ENCODE measurements at regions not wholly inside any gene's neighbourhood (a gene's known extent, or its start where the extent isn't known, plus 50 kb on each side); places are given as distances from the start of the nearest gene placed in this dataset.

DNA sequence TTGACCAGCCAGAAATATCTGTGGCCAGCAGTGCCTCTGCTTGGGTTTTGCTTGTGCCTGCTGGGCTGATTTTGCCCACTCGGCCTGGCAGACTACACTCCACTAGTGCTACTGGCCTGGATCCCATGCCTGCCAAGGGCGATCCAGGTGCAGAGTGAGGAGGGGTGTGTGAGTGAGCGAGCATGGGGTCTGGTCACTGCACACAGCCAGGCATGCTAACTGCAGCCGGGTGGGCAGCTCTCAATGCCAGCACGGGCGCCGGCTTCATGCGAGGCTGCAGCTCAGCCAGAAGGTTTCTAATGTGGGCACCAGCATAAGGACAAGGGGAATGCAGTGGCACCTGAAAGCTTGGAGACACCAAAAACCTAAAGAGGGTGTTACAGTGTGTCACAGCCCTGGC lies 1161.4 kb downstream of the FSTL5 start:
- no peak for TF ChIP-seq CTCF (IDR thresholded peaks at IDR 0.05)
- ATAC-seq (no peak), DNase-seq (no peak)
- peaks cover 0 to 17% (median 0%) of the 10 kb centered on the region in 11 donors for H3K9me3 ChIP-seq
- no peaks in the 10 kb centered on the region for H3K4me1 ChIP-seq
- intact Hi-C loops (cut with DNase I): no loop called here
- 88 to 94% methylated on average over 8 of the region's 8 CpGs for WGBS, 2 donors
- H3K4me3 ChIP-seq: no peak overlapping the region
- H3K27ac ChIP-seq: no peak overlapping the region
- H3K36me3 ChIP-seq: no peaks in the 10 kb centered on the region
- H3K27me3 ChIP-seq: no peaks in the 10 kb centered on the region

DNA sequence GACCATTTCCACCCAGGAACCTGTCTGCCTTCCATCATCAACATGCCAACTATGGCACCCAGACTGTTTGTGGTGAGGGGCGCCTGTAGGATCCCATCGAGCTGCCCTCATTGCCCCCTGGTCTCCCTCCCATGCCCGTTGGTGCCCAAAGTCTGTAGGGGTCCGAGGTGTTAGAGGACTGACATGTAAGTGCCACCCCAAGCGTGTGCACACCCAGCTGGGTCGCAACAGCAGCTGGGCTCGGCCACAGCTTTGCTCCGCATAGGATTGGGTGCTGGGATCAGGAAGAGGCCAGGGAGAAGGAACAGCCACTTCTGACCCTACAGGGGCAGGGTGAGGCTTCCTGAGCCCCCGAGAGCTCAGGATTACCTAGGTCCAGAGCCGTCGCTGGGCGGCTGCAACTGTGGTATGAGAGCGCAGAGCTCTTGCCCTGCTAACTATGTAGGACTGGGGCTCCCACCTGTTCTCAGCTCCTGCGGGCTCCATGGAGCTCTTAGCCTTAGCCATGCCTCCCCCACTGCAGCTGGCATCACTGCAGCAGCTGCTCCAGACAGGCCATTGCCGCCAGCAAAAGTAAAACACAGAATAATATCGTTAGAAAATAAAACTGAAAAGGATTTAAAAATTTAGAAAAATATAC lies 1160.3 kb downstream of the FSTL5 start:
- Histone ChIP-seq H3K27me3 (no peaks in the 10 kb centered on the region), H3K4me3 (no peak overlapping the region), H3K36me3 (no peaks in the 10 kb centered on the region), H3K4me1 (no peaks in the 10 kb centered on the region), H3K9me3 (peaks cover 0 to 17% (median 0%) of the 10 kb centered on the region in 11 donors), H3K27ac (no peak overlapping the region)
- no peak for TF ChIP-seq CTCF (IDR thresholded peaks at IDR 0.05)
- DNase-seq: no peak
- WGBS, 2 donors: 90 to 91% methylated on average over 16 of the region's 16 CpGs
- intact Hi-C loops (cut with DNase I): no loop called here
- ATAC-seq: no peak

- ATAC-seq (no peak), DNase-seq (no peak)
- no peak for TF ChIP-seq CTCF (IDR thresholded peaks at IDR 0.05)
- Histone ChIP-seq H3K4me3 (no peak overlapping the region), H3K27me3 (no peaks in the 10 kb centered on the region), H3K27ac (no peak overlapping the region), H3K36me3 (no peaks in the 10 kb centered on the region), H3K9me3 (peaks cover 0 to 17% (median 0%) of the 10 kb centered on the region in 11 donors), H3K4me1 (no peaks in the 10 kb centered on the region)
- intact Hi-C loops (cut with DNase I): no loop called here
- 60 to 67% methylated on average over 2 of the region's 2 CpGs for WGBS, 2 donors
Observed at GRCh38 chr4:161005746-161006145, 1158.1 kb downstream of the FSTL5 start.

DNA sequence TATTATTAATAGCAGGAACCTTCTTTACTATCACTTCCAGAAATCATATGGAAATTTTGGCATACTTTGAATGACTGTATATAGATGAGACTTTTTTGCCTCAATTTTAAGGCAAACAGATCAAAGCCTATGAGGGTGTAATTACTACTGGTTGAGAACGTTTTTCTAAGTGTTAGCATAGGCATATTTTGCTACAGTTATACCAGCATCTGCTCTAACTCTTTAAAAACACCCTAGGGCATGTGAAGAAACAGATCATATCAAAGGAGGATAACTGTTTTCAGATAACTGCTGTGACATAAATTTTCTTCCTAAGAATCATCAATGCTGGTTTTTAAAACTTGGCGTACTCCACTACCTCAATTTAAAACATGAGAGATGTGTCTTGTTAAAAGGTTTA lies 1155.3 kb downstream of the FSTL5 start:
- ATAC-seq (no peak), DNase-seq (no peak)
- H3K4me1 ChIP-seq: no peaks in the 10 kb centered on the region
- no peak for TF ChIP-seq CTCF (IDR thresholded peaks at IDR 0.05)
- intact Hi-C loops (cut with DNase I): no loop called here
- peaks cover 0 to 2% (median 0%) of the 10 kb centered on the region in 11 donors for H3K9me3 ChIP-seq
- WGBS, 2 donors: 58 to 59% methylated on average over 2 of the region's 2 CpGs
- H3K27ac ChIP-seq: no peak overlapping the region
- no peaks in the 10 kb centered on the region for H3K36me3 ChIP-seq
- no peak overlapping the region for H3K4me3 ChIP-seq
- no peaks in the 10 kb centered on the region for H3K27me3 ChIP-seq
